ENCODE measurements at regions not wholly inside any gene's neighbourhood (a gene's known extent, or its start where the extent isn't known, plus 50 kb on each side); places are given as distances from the start of the nearest gene placed in this dataset.
A peak's percentile ranks its signal among the peaks of the same experiment; 100 is the strongest.

DNA sequence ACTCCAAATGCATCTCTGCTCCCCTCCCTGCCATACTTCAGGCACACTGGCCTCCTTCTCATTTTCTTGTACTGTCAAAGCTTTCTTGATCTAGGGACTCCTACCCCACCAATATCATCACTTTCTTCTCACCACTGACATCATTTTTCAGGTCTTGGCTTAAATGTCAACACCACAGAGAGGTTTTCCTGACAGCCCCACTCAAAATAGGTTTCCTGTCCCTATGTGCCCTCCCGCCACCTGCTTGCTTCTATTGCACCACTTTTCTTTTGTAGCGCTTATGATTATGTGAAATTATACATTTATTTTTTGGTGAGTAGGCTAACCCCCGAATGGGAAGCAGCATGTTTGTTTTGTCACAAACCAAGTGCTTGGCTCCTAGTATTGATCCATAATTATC lies 164.6 kb downstream of the NDFIP2 start:
- no peak for DNase-seq (ENCODE audit: low spot score)
- Mint-ChIP-seq H3K9me3 (ENCODE audit: low read depth) (no peaks in the 10 kb centered on the region), H3K36me3 (ENCODE audit: low read depth) (no peaks in the 10 kb centered on the region), H3K27me3 (ENCODE audit: low read depth) (no peaks in the 10 kb centered on the region), H3K4me1 (ENCODE audit: low read depth) (no peaks in the 10 kb centered on the region), H3K4me3 (ENCODE audit: unreplicated experiment) (no peak overlapping the region), H3K27ac (ENCODE audit: unreplicated experiment) (no peak overlapping the region)
- TF ChIP-seq, protein P1, sequence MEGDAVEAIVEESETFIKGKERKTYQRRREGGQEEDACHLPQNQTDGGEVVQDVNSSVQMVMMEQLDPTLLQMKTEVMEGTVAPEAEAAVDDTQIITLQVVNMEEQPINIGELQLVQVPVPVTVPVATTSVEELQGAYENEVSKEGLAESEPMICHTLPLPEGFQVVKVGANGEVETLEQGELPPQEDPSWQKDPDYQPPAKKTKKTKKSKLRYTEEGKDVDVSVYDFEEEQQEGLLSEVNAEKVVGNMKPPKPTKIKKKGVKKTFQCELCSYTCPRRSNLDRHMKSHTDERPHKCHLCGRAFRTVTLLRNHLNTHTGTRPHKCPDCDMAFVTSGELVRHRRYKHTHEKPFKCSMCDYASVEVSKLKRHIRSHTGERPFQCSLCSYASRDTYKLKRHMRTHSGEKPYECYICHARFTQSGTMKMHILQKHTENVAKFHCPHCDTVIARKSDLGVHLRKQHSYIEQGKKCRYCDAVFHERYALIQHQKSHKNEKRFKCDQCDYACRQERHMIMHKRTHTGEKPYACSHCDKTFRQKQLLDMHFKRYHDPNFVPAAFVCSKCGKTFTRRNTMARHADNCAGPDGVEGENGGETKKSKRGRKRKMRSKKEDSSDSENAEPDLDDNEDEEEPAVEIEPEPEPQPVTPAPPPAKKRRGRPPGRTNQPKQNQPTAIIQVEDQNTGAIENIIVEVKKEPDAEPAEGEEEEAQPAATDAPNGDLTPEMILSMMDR (IDR thresholded peaks at IDR 0.05), result no peak

DNA sequence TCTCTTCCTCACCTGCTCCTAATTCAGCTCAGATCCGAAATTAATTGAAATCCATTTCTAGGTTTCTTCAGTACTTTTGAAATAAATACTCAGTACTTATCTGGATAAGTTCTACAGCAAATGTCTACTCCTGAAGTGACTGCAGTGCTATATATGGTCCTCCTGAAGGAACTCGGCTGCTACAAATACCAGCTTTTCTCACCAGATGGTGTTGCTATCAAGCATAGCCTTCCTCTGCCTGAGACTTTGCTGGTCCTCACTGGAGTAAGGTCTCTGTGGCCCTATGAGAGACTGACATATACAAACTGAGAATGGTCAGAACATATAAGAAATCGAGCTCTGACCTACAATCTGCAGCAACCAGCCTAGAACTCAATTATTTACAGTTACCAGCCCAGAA lies 161.6 kb downstream of the NDFIP2 start:
- Mint-ChIP-seq H3K4me3 (ENCODE audit: unreplicated experiment) (no peak overlapping the region), H3K27ac (ENCODE audit: unreplicated experiment) (no peak overlapping the region), H3K36me3 (ENCODE audit: low read depth) (no peaks in the 10 kb centered on the region), H3K4me1 (ENCODE audit: low read depth) (no peaks in the 10 kb centered on the region), H3K9me3 (ENCODE audit: low read depth) (no peaks in the 10 kb centered on the region), H3K27me3 (ENCODE audit: low read depth) (no peaks in the 10 kb centered on the region)
- no peak for DNase-seq (ENCODE audit: low spot score)
- TF ChIP-seq, protein P1 (IDR thresholded peaks at IDR 0.05), result peak; percentile 26

DNA sequence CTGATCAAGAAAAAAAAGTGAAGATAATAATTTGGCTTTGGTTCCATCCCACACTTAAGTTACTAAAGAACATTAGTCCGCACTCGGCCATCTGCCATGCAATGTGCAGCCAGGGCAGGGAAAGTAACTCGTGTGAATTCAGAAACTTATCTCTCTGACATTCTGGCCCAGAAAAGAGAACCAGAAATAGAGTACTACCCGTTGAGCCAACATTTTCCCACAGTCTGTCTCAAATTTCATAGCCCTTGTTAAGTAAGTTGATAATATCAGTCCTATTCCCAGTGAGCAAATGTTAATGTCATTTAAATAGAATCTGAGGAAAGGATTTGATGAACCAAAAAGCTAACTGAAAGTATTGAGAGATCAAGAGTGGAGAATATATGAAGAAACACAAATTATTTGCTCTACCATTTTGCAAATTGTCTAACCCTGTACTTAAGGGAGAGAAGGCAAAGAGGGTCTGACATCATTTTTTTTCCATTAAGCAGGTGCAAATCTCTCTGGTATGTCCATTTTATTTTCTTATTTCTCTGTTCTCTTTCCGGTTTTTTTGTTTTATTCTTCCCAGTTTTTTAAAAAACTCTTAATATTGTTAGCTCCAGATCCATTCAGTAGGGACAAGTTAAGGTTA lies 156.3 kb downstream of the NDFIP2 start:
- no peaks in the 10 kb centered on the region for H3K27me3 Mint-ChIP-seq (ENCODE audit: low read depth)
- no peak for DNase-seq (ENCODE audit: low spot score)
- H3K27ac Mint-ChIP-seq (ENCODE audit: unreplicated experiment), result no peak overlapping the region
- peaks cover 4% of the 10 kb centered on the region for H3K4me1 Mint-ChIP-seq (ENCODE audit: low read depth)
- no peaks in the 10 kb centered on the region for H3K9me3 Mint-ChIP-seq (ENCODE audit: low read depth)
- H3K36me3 Mint-ChIP-seq (ENCODE audit: low read depth), result no peaks in the 10 kb centered on the region
- no peak overlapping the region for H3K4me3 Mint-ChIP-seq (ENCODE audit: unreplicated experiment)
- TF ChIP-seq, protein P1 (IDR thresholded peaks at IDR 0.05), result no peak

DNA sequence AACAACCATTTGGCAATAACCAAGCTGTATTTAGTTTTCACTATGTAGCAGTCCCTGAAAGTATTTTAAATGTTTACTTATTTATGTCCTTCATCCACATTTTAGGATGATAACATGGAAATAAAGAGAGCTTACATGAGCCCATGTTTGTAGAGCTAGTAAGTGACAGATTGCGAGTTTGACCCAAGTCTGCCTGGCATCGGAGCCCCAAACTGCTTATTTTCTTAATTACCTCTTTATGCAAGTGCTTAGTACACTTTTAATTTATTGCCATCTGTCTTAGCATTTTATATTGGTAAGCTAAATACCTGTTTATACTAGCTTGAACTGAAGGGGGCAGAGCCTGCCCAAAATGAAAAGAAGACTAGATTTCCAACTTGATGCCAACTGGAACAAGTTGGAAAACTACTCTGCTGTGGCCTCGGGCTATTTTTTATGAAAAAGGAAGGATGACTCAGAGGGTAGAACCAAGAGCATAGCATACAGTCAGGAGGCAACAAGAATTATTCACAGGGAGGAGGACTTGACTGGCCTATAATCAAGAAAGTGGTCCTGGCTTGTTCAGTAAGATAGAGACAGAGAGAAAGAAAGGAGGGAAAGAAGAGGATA lies 150.2 kb downstream of the NDFIP2 start:
- no peak for DNase-seq (ENCODE audit: low spot score)
- H3K4me3 Mint-ChIP-seq (ENCODE audit: unreplicated experiment), result no peak overlapping the region
- H3K27me3 Mint-ChIP-seq (ENCODE audit: low read depth), result no peaks in the 10 kb centered on the region
- TF ChIP-seq, protein P1 (IDR thresholded peaks at IDR 0.05), result peak; percentile 80
- H3K4me1 Mint-ChIP-seq (ENCODE audit: low read depth), result peaks cover 15% of the 10 kb centered on the region
- no peaks in the 10 kb centered on the region for H3K36me3 Mint-ChIP-seq (ENCODE audit: low read depth)
- H3K27ac Mint-ChIP-seq (ENCODE audit: unreplicated experiment), result no peak overlapping the region
- no peaks in the 10 kb centered on the region for H3K9me3 Mint-ChIP-seq (ENCODE audit: low read depth)

DNA sequence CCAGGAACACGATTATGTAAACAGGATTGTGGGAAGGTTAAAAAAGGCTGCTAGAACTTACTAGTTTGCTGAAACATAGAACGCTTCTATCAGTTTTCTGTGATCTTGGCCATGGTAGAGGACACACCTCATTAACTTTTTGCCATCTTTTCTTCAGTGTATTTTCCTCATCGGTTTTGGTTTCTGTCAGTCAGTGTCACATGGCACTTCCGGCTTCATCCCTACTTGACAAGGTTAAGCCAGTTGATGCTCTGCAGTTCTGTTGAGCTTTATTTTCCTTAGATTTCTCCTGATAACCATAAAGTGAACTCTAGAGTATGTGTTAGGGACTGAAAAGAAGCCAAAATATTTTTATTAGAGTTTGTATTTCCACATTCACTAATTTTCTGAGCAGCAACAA lies 147.5 kb downstream of the NDFIP2 start:
- no peaks in the 10 kb centered on the region for H3K9me3 Mint-ChIP-seq (ENCODE audit: low read depth)
- DNase-seq (ENCODE audit: low spot score), result no peak
- no peak overlapping the region for H3K4me3 Mint-ChIP-seq (ENCODE audit: unreplicated experiment)
- TF ChIP-seq, protein P1 (IDR thresholded peaks at IDR 0.05), result no peak
- no peaks in the 10 kb centered on the region for H3K27me3 Mint-ChIP-seq (ENCODE audit: low read depth)
- no peaks in the 10 kb centered on the region for H3K36me3 Mint-ChIP-seq (ENCODE audit: low read depth)
- peaks cover 15% of the 10 kb centered on the region for H3K4me1 Mint-ChIP-seq (ENCODE audit: low read depth)
- no peak overlapping the region for H3K27ac Mint-ChIP-seq (ENCODE audit: unreplicated experiment)
